ENCODE measurements at regions not wholly inside any gene's neighbourhood (a gene's known extent, or its start where the extent isn't known, plus 50 kb on each side); places are given as distances from the start of the nearest gene placed in this dataset.

- TF ChIP-seq CTCF (IDR thresholded peaks at IDR 0.05) (no peak), ZFX (IDR thresholded peaks at IDR 0.05; ENCODE audit: borderline replicate concordance) (no peak)
Observed at GRCh38 chr4:171553961-171554360, 259.2 kb upstream of the GALNTL6 start.
